GM23338 (cell line): ENCODE measurements at regions not wholly inside any gene's neighbourhood (a gene's known extent, or its start where the extent isn't known, plus 50 kb on each side); places are given as distances from the start of the nearest gene placed in this dataset.

Experiments used
- ATAC-seq: fragments of 200-7000 bp; cut with Tn5 transposase; 3 replicates; pipeline ENCODE4 v1.9.1; 2020
- DNase-seq: peaks from one replicate; pipeline ENCODE4 v3.0.0-alpha.2; 2015; ENCODE audit warnings: low spot score
- H2AFZ ChIP-seq: fragments of 200-600 bp; sonication (generic); 2 replicates; pipeline ENCODE4 v1.8.0; 2016; ENCODE audit warnings: antibody characterized with exemption, mild to moderate bottlenecking, moderate library complexity
- H3F3A ChIP-seq: fragments of 200-600 bp; sonication (generic); replicated peaks from 2 replicates; pipeline ENCODE4 v1.8.0; 2017; ENCODE audit warnings: antibody characterized with exemption, mixed run types, low read depth
- H3K27ac ChIP-seq: fragments of 200-600 bp; sonication (generic); 2 replicates; pipeline ENCODE4 v1.6.1; 2016; ENCODE audit warnings: low read depth
- H3K27me3 ChIP-seq: fragments of 200-600 bp; sonication (generic); 2 replicates; pipeline ENCODE4 v1.8.0; 2016; ENCODE audit warnings: mild to moderate bottlenecking, mixed run types, moderate library complexity; ENCODE audit not compliant: insufficient read depth
- H3K36me3 ChIP-seq: fragments of 200-600 bp; sonication (generic); 2 replicates; pipeline ENCODE4 v1.8.0; 2016; ENCODE audit warnings: mild to moderate bottlenecking; ENCODE audit not compliant: insufficient read depth
- H3K4me1 ChIP-seq: fragments of 200-600 bp; sonication (generic); 2 replicates; pipeline ENCODE4 v1.8.0; 2016; ENCODE audit warnings: mild to moderate bottlenecking, moderate library complexity; ENCODE audit not compliant: insufficient read depth
- H3K4me2 ChIP-seq: fragments of 200-600 bp; sonication (generic); 2 replicates; pipeline ENCODE4 v1.7.1; 2017; ENCODE audit warnings: mixed run types
- H3K4me3 ChIP-seq: fragments of 200-600 bp; sonication (generic); 2 replicates; pipeline ENCODE4 v1.6.1; 2016; ENCODE audit warnings: mixed run types
- H3K79me2 ChIP-seq: fragments of 200-600 bp; sonication (generic); replicated peaks from 2 replicates; pipeline ENCODE4 v1.8.0; 2017; ENCODE audit warnings: mild to moderate bottlenecking; ENCODE audit not compliant: insufficient read depth
- H3K9me2 ChIP-seq: fragments of 200-600 bp; sonication (generic); 2 replicates; pipeline ENCODE4 v1.8.0; 2017; ENCODE audit not compliant: insufficient read depth
- H4K20me1 ChIP-seq: fragments of 200-600 bp; sonication (generic); replicated peaks from 2 replicates; pipeline ENCODE4 v1.8.0; 2017; ENCODE audit warnings: mild to moderate bottlenecking; ENCODE audit not compliant: insufficient read depth
- H3K27ac Mint-ChIP-seq: 2 replicates; pipeline ENCODE4 v1.8.0; 2020; ENCODE audit warnings: inconsistent platforms, mild to moderate bottlenecking, moderate library complexity, mixed read lengths
- H3K27me3 Mint-ChIP-seq: 3 replicates; pipeline ENCODE4 v1.8.0; 2022; ENCODE audit warnings: low read depth, mild to moderate bottlenecking, moderate library complexity, mixed read lengths, inconsistent platforms; ENCODE audit not compliant: insufficient read depth, poor library complexity
- H3K36me3 Mint-ChIP-seq: 3 replicates; pipeline ENCODE4 v1.8.0; 2021; ENCODE audit warnings: low read depth, mild to moderate bottlenecking, inconsistent platforms, moderate library complexity, mixed read lengths
- H3K4me1 Mint-ChIP-seq: 3 replicates; pipeline ENCODE4 v1.8.0; 2020; ENCODE audit warnings: mild to moderate bottlenecking, inconsistent platforms, mixed read lengths
- H3K4me3 Mint-ChIP-seq: 3 replicates; pipeline ENCODE4 v1.8.0; 2021; ENCODE audit warnings: moderate library complexity, mild to moderate bottlenecking, inconsistent platforms, mixed read lengths
- H3K9me3 Mint-ChIP-seq: 3 replicates; pipeline ENCODE4 v1.8.0; 2020; ENCODE audit warnings: moderate library complexity, mild to moderate bottlenecking, inconsistent platforms, mixed read lengths
- CREB1 ChIP-seq: fragments of 250-450 bp; sonication (Bioruptor Pico); IDR thresholded peaks from 2 replicates; pipeline ENCODE4 v1.5.0; 2020; ENCODE audit warnings: low read depth, mild to moderate bottlenecking, moderate library complexity
- CTCF ChIP-seq, 2 experiments: fragments of 200-600 bp in 1 of 2; sonication (generic) in 1 of 2; conservative IDR thresholded peaks; 2 replicates each; pipeline versions ENCODE4 v1.5.1 to v1.6.1; 2016 to 2017; ENCODE audit warnings: antibody characterized with exemption in 2 of 2, low read depth in 2 of 2, mild to moderate bottlenecking in 2 of 2, moderate library complexity in 1 of 2
- EZH2 ChIP-seq: fragments of 200-600 bp; sonication (generic); IDR thresholded peaks from one replicate; pipeline ENCODE4 v1.8.0; 2017; ENCODE audit warnings: antibody characterized with exemption, mild to moderate bottlenecking, low read depth; ENCODE audit not compliant: unreplicated experiment
- EZH2phosphoT487 ChIP-seq: fragments of 200-600 bp; sonication (generic); IDR thresholded peaks from one replicate; pipeline ENCODE4 v1.8.1; 2018; ENCODE audit warnings: antibody characterized with exemption; ENCODE audit not compliant: unreplicated experiment
- JUNB ChIP-seq: IDR thresholded peaks from one replicate; pipeline ENCODE4 v1.6.1; 2016; ENCODE audit warnings: antibody characterized with exemption; ENCODE audit not compliant: unreplicated experiment
- NANOG ChIP-seq: IDR thresholded peaks from 2 replicates; pipeline ENCODE4 v1.6.1; 2016; ENCODE audit warnings: antibody characterized with exemption, borderline replicate concordance
- POLR2AphosphoS5 ChIP-seq: IDR thresholded peaks from 2 replicates; pipeline ENCODE4 v1.6.1; 2016; ENCODE audit warnings: antibody characterized with exemption, low read depth
- REST ChIP-seq: IDR thresholded peaks from one replicate; pipeline ENCODE4 v1.6.1; 2018; ENCODE audit warnings: antibody characterized with exemption; ENCODE audit not compliant: unreplicated experiment
- STAT1 ChIP-seq: IDR thresholded peaks from one replicate; pipeline ENCODE4 v1.6.1; 2016; ENCODE audit warnings: antibody characterized with exemption; ENCODE audit not compliant: unreplicated experiment
- ZNF114 ChIP-seq: fragments of 250-450 bp; sonication (Bioruptor Pico); IDR thresholded peaks from 2 replicates; pipeline ENCODE4 v1.5.0; 2020; ENCODE audit warnings: mild to moderate bottlenecking, moderate library complexity
- ZNF331 ChIP-seq: fragments of 250-450 bp; sonication (Bioruptor Pico); IDR thresholded peaks from 2 replicates; pipeline ENCODE4 v1.5.0; 2020; ENCODE audit warnings: low read depth, mild to moderate bottlenecking, moderate library complexity
- ZNF462 ChIP-seq: fragments of 250-450 bp; sonication (Bioruptor Pico); IDR thresholded peaks from 2 replicates; pipeline ENCODE4 v1.5.0; 2020; ENCODE audit warnings: mild to moderate bottlenecking, moderate library complexity
- TF ChIP-seq, protein P1 (sequence below): IDR thresholded peaks from 2 replicates; pipeline ENCODE4 v1.6.1; 2016; ENCODE audit warnings: antibody characterized with exemption

DNA sequence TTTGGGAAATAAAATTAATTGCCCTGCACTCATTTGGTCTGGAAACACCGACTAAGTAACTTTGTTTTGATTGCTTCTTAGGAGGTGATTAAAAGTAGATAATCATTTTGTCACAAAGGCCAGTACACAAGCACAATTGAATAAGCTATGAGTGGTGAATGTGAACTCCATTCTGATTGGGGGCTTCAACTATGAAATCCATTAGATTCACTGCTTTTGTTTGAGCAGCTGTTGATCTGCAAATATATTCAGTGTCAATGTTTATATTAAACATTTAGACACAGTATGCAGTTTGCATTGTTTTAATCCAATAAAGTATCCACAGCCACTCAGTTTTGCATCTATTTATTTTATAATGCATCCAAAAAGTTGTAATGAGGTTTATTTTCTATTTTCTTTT, 817.5 kb downstream of the CDH11 start:
- Histone ChIP-seq H3K27ac (no peak overlapping the region), H3K79me2 (no peaks in the 10 kb centered on the region), H3K27me3 (no peaks in the 10 kb centered on the region), H3K9me2 (peaks cover 1% of the 10 kb centered on the region; the same call in 1 of the 2 replicates), H3K4me1 (no peaks in the 10 kb centered on the region), H3K4me3 (no peak overlapping the region), H4K20me1 (no peaks in the 10 kb centered on the region), H3K36me3 (no peaks in the 10 kb centered on the region), H3K4me2 (no peak overlapping the region), H3F3A (no peaks in the 10 kb centered on the region), H2AFZ (no peak overlapping the region)
- DNase-seq, result no peak
- ATAC-seq, result no peak
- no peak overlapping the region for H3K27ac Mint-ChIP-seq
- TF ChIP-seq CREB1 (CRISPR knock-in tag) (no peak), EZH2 (no peak), ZNF114 (no peak), CTCF (conservative IDR thresholded peaks at IDR 0.05; ENCODE audit: low read depth in 2 of 2) (no peak), ZNF331 (CRISPR knock-in tag) (no peak), JUNB (no peak), NANOG (no peak), ZNF462 (no peak), POLR2AphosphoS5 (no peak), STAT1 (no peak), EZH2phosphoT487 (no peak), REST (no peak)
- TF ChIP-seq, protein P1, sequence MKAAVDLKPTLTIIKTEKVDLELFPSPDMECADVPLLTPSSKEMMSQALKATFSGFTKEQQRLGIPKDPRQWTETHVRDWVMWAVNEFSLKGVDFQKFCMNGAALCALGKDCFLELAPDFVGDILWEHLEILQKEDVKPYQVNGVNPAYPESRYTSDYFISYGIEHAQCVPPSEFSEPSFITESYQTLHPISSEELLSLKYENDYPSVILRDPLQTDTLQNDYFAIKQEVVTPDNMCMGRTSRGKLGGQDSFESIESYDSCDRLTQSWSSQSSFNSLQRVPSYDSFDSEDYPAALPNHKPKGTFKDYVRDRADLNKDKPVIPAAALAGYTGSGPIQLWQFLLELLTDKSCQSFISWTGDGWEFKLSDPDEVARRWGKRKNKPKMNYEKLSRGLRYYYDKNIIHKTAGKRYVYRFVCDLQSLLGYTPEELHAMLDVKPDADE, result no peak
- no peaks in the 10 kb centered on the region for H3K27me3 Mint-ChIP-seq
- no peaks in the 10 kb centered on the region for H3K4me1 Mint-ChIP-seq
- H3K4me3 Mint-ChIP-seq, result no peak overlapping the region
- H3K36me3 Mint-ChIP-seq, result no peaks in the 10 kb centered on the region
- peaks cover 7% of the 10 kb centered on the region for H3K9me3 Mint-ChIP-seq
